Kidney (tissue), 13 donors: ENCODE measurements at regions not wholly inside any gene's neighbourhood (a gene's known extent, or its start where the extent isn't known, plus 50 kb on each side); places are given as distances from the start of the nearest gene placed in this dataset.

Experiments used
- DNase-seq, 5 donors: peaks; one replicate each; pipeline ENCODE4 v3.0.0-alpha.2; 2013 to 2020
- FAIRE-seq: peaks from 2 replicates; lab custom pipeline; 2012; peaks lifted over from hg19 to GRCh38; lab: Jason Lieb, UNC
- H3K27ac ChIP-seq, 2 donors: one replicate each; pipeline ENCODE4 v1.7.0; 2013; ENCODE audit warnings: low read depth in 2 of 2, low read length in 2 of 2, inconsistent platforms in 1 of 2
- H3K27me3 ChIP-seq: one replicate; pipeline ENCODE4 v1.7.1; 2013; ENCODE audit warnings: low read length, inconsistent platforms; ENCODE audit not compliant: control insufficient read depth, insufficient read depth
- H3K36me3 ChIP-seq, 3 donors: one replicate each; pipeline versions ENCODE4 v1.7.0 to v1.7.1; 2013; ENCODE audit warnings: low read length in 3 of 3, control low read depth in 1 of 3, inconsistent platforms in 1 of 3; ENCODE audit not compliant: insufficient read depth in 3 of 3, control insufficient read depth in 2 of 3
- H3K4me1 ChIP-seq, 3 donors: one replicate each; pipeline versions ENCODE4 v1.7.0 to v1.7.1; 2013; ENCODE audit warnings: low read length in 3 of 3, inconsistent platforms in 1 of 3, low read depth in 1 of 3; ENCODE audit not compliant: control insufficient read depth in 2 of 3, insufficient read depth in 2 of 3
- H3K4me3 ChIP-seq, 3 donors: one replicate each; pipeline versions ENCODE4 v1.7.0 to v1.8.1; 2013; ENCODE audit warnings: low read length in 3 of 3, control low read depth in 1 of 3, inconsistent platforms in 1 of 3
- H3K9ac ChIP-seq, 3 donors: one replicate each; pipeline versions ENCODE4 v1.7.0 to v1.7.1; 2013; ENCODE audit warnings: low read length in 3 of 3, control low read depth in 1 of 3, inconsistent platforms in 1 of 3
- H3K9me3 ChIP-seq, 3 donors: one replicate each; pipeline versions ENCODE4 v1.7.0 to v1.7.1; 2013; ENCODE audit warnings: low read length in 3 of 3, control low read depth in 1 of 3, inconsistent platforms in 1 of 3; ENCODE audit not compliant: control insufficient read depth in 2 of 3, insufficient read depth in 1 of 3
- CTCF ChIP-seq: IDR thresholded peaks from 3 replicates; pipeline ENCODE4 v1.5.1; 2012; ENCODE audit warnings: mild to moderate bottlenecking, moderate library complexity, borderline replicate concordance; ENCODE audit not compliant: insufficient read depth; ENCODE audit errors: extremely low read depth
- intact Hi-C: fragments of 100-400 bp; cut with DNase I; formaldehyde crosslinking; loops from one replicate; pipeline ENCODE4 v1.11.1; 2022
- donor health status: control.
- donor health status: control.
- donor health status: control.
- donor health status: control.
- donor health status: control.
- donor health status: DM: yes; HTN: yes; CAD: no.
- donor health status: Normal renal cell carcinoma (clear cell type).

DNA sequence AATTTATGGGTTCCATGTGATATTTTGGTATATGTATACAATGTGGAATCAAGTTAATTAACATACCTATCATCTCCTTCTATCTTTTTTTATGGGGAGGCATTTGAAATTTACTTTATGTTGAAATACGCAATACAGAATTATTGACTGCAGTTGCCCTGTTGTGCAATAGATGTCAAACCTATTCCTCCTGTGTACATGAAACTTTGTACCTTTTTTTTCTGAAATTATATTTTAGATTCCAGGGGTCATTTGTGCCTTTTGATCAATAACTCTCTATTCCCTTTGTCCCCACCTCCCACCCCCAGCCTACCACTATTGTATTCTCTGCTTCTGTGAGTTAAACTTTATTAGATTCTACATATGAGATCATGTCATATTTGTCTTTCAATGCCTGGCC, 369.9 kb downstream of the FSIP2 start:
- H3K9ac ChIP-seq: no peak overlapping the region
- FAIRE-seq (no peak), DNase-seq (no peak)
- no peak overlapping the region for H3K4me3 ChIP-seq
- intact Hi-C loops: no loop called here
- TF ChIP-seq CTCF: no peak
- H3K9me3 ChIP-seq: no peaks in the 10 kb centered on the region
- no peaks in the 10 kb centered on the region for H3K4me1 ChIP-seq
- no peaks in the 10 kb centered on the region for H3K36me3 ChIP-seq
- no peak overlapping the region for H3K27ac ChIP-seq
- no peaks in the 10 kb centered on the region for H3K27me3 ChIP-seq

GRCh38 chr2:186113284-186113683, 372.8 kb upstream of the ZC3H15 start:
- no peak overlapping the region for H3K9ac ChIP-seq
- no peaks in the 10 kb centered on the region for H3K9me3 ChIP-seq
- H3K4me3 ChIP-seq: no peak overlapping the region
- H3K4me1 ChIP-seq: no peaks in the 10 kb centered on the region
- no peaks in the 10 kb centered on the region for H3K36me3 ChIP-seq
- FAIRE-seq (no peak), DNase-seq (no peak)
- intact Hi-C loops: no loop called here
- no peak overlapping the region for H3K27ac ChIP-seq
- no peak for TF ChIP-seq CTCF
- H3K27me3 ChIP-seq: no peaks in the 10 kb centered on the region

- no peak for TF ChIP-seq CTCF
- H3K4me3 ChIP-seq: no peak overlapping the region
- no peaks in the 10 kb centered on the region for H3K4me1 ChIP-seq
- DNase-seq (peak in 2 of 5 donors; percentile 31 to 44), FAIRE-seq (no peak)
- intact Hi-C loops: no loop called here
- H3K27ac ChIP-seq: no peak overlapping the region
- no peak overlapping the region for H3K9ac ChIP-seq
- no peaks in the 10 kb centered on the region for H3K9me3 ChIP-seq
- no peaks in the 10 kb centered on the region for H3K36me3 ChIP-seq
- H3K27me3 ChIP-seq: no peaks in the 10 kb centered on the region
Observed at GRCh38 chr2:186125156-186125555, 360.9 kb upstream of the ZC3H15 start.

GRCh38 chr2:186125625-186126024, 360.4 kb upstream of the ZC3H15 start:
- Histone ChIP-seq H3K4me1 (no peaks in the 10 kb centered on the region), H3K4me3 (no peak overlapping the region), H3K36me3 (no peaks in the 10 kb centered on the region), H3K9me3 (no peaks in the 10 kb centered on the region), H3K9ac (no peak overlapping the region), H3K27ac (no peak overlapping the region), H3K27me3 (no peaks in the 10 kb centered on the region)
- no peak for DNase-seq
- intact Hi-C loops: no loop called here
- no peak for FAIRE-seq
- TF ChIP-seq CTCF: no peak
